Peyer's patch (tissue), 4 donors: ENCODE measurements at regions not wholly inside any gene's neighbourhood (a gene's known extent, or its start where the extent isn't known, plus 50 kb on each side); places are given as distances from the start of the nearest gene placed in this dataset.

Experiments
- POLR2A ChIP-seq, 2 donors: fragments of 450-650 bp; IDR thresholded peaks; one replicate each; pipeline ENCODE4 v1.5.1; 2017; ENCODE audit warnings: antibody characterized with exemption in 2 of 2, mild to moderate bottlenecking in 2 of 2, moderate library complexity in 2 of 2
- TF ChIP-seq, protein P1 (sequence below), 6 experiments: fragments of 450-650 bp in 4 of 6; fragments of 200-600 bp in 2 of 6; sonication (generic) in 1 of 6; IDR thresholded peaks; one replicate each; pipeline ENCODE4 v1.5.1; 2017 to 2019; ENCODE audit warnings: antibody characterized with exemption in 6 of 6, mild to moderate bottlenecking in 3 of 6, moderate library complexity in 1 of 6

DNA sequence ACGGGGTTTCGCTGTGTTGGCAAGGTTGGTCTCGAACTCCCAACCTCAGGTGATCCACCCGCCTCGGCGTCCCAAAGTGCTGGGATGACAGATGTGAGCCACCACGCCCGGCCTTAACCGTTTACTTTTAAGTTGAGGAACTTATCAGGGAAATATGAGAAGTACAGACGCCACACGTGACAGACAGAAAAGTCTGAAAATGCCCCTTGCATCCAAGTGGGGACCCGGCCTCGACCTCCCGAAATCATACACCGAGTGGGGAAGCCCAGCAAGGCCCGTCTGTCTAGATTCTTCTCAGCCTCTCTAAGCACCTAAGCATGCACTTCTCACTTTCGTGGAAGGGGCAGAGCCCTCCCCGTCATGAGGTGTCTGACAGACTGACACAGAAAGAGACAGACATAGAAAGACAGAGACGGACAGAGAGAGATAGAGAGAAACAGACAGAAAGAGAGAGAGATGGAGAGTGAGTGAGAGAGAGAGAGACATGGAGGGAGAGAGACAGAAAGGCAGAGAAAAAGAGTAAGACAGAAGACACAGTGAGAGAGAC, 107.3 kb upstream of the ANKRD30BL start:
- TF ChIP-seq, protein P1, sequence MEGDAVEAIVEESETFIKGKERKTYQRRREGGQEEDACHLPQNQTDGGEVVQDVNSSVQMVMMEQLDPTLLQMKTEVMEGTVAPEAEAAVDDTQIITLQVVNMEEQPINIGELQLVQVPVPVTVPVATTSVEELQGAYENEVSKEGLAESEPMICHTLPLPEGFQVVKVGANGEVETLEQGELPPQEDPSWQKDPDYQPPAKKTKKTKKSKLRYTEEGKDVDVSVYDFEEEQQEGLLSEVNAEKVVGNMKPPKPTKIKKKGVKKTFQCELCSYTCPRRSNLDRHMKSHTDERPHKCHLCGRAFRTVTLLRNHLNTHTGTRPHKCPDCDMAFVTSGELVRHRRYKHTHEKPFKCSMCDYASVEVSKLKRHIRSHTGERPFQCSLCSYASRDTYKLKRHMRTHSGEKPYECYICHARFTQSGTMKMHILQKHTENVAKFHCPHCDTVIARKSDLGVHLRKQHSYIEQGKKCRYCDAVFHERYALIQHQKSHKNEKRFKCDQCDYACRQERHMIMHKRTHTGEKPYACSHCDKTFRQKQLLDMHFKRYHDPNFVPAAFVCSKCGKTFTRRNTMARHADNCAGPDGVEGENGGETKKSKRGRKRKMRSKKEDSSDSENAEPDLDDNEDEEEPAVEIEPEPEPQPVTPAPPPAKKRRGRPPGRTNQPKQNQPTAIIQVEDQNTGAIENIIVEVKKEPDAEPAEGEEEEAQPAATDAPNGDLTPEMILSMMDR (IDR thresholded peaks at IDR 0.05) = no peak
- no peak for TF ChIP-seq POLR2A (IDR thresholded peaks at IDR 0.05)
